ENCODE measurements at regions not wholly inside any gene's neighbourhood (a gene's known extent, or its start where the extent isn't known, plus 50 kb on each side); places are given as distances from the start of the nearest gene placed in this dataset.

DNA sequence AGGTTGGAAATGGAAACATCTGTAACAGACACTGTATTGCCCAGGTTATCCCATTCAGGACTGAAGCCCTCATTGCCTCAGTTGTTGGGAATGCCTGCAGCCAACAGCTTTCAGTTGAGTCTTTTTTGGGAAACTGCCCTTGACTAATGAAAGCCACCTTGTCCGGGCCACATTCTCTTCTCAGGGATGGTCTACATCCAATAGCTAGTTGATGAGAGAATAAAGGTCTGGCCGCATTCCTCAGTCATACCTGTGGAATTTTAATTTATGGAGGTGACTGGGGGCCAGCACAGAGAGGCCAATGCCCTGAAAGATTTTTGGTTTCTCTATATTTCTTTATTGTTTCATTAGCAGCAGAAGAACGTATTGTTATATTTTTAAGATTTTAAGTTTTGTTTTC is 147.6 kb upstream of the MSX1 start:
- H3K14ac ChIP-seq (ENCODE audit: low read length): no peak overlapping the region
- H3K36me3 ChIP-seq (replicated peaks in 1 of 2; ENCODE audit: control insufficient read depth in 2 of 2, insufficient read depth in 2 of 2, low read length in 2 of 2): no peaks in the 10 kb centered on the region
- no peak overlapping the region for H2BK120ac ChIP-seq (ENCODE audit: low read depth, low read length)
- no peak overlapping the region for H3K4me2 ChIP-seq (ENCODE audit: insufficient read depth, low read length, poor library complexity, severe bottlenecking)
- no peak overlapping the region for H3K4me3 ChIP-seq (ENCODE audit: low read length in 2 of 2)
- no peaks in the 10 kb centered on the region for H3K9me3 ChIP-seq (replicated peaks in 1 of 2; ENCODE audit: control insufficient read depth in 2 of 2, insufficient read depth in 1 of 2, low read depth in 1 of 2, low read length in 2 of 2)
- no peak overlapping the region for H4K91ac ChIP-seq (ENCODE audit: low read depth, low read length, poor library complexity)
- H2BK12ac ChIP-seq (ENCODE audit: low read length): no peak overlapping the region
- H3K4ac ChIP-seq (ENCODE audit: low read length): no peak overlapping the region
- no peak overlapping the region for H3K18ac ChIP-seq (ENCODE audit: low read length)
- H3K23ac ChIP-seq (ENCODE audit: low read depth, low read length, poor library complexity): no peak overlapping the region
- H3K27me3 ChIP-seq (ENCODE audit: control insufficient read depth in 3 of 3, insufficient read depth in 3 of 3, low read depth in 1 of 3, low read length in 3 of 3): no peaks in the 10 kb centered on the region
- no peak for DNase-seq (ENCODE audit: low spot score)
- no peak overlapping the region for H4K8ac ChIP-seq (ENCODE audit: low read depth, low read length)
- no peak overlapping the region for H3K27ac ChIP-seq (replicated peaks; ENCODE audit: low read length)
- no peak overlapping the region for H3K9ac ChIP-seq (ENCODE audit: low read depth, low read length, poor library complexity)
- no peak overlapping the region for H2AK5ac ChIP-seq (ENCODE audit: low read depth, low read length)
- H2BK5ac ChIP-seq (ENCODE audit: low read length): no peak overlapping the region
- no peak overlapping the region for H2AFZ ChIP-seq (ENCODE audit: low read length)
- peaks cover 0 to 3% of the 10 kb centered on the region in 2 donors for H3K4me1 ChIP-seq (ENCODE audit: control insufficient read depth in 2 of 2, insufficient read depth in 1 of 2, low read depth in 1 of 2, low read length in 2 of 2)
- H3K79me1 ChIP-seq (ENCODE audit: low read depth, low read length): no peaks in the 10 kb centered on the region
- WGBS, 2 donors (ENCODE audit: extremely low coverage in 2 of 2, insufficient read length in 2 of 2, insufficient replicate concordance in 1 of 2): no CpG with 5 or more reads among the region's 3 CpGs
- H2BK15ac ChIP-seq (ENCODE audit: low read length): no peak overlapping the region

DNA sequence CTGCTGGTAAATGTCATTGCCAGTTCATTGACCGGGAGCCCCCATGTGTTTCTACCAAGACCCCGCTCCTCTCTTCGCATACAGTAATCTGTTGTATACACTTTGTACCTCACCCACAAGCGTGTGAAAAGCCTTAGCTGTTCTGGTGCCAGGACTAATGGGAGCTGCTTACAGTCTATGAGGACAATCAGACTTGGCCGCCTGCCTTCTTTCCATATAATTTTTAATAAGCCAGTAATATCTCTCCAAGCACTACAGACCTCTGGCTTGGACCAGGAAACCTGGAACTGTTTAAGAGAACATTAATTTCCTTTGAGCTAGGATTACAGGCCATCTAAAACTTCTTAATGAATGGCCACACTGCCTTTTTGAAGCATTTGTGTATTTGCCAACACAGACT is 149.7 kb upstream of the MSX1 start:
- Histone ChIP-seq H3K27ac (replicated peaks; ENCODE audit: low read length) (no peak overlapping the region), H2AK5ac (ENCODE audit: low read depth, low read length) (no peak overlapping the region), H3K23ac (ENCODE audit: low read depth, low read length, poor library complexity) (no peak overlapping the region), H2BK120ac (ENCODE audit: low read depth, low read length) (no peak overlapping the region), H2BK5ac (ENCODE audit: low read length) (no peak overlapping the region), H3K4me3 (ENCODE audit: low read length in 2 of 2) (no peak overlapping the region), H3K4ac (ENCODE audit: low read length) (no peak overlapping the region), H3K9me3 (replicated peaks in 1 of 2; ENCODE audit: control insufficient read depth in 2 of 2, insufficient read depth in 1 of 2, low read depth in 1 of 2, low read length in 2 of 2) (no peaks in the 10 kb centered on the region), H2AFZ (ENCODE audit: low read length) (no peak overlapping the region), H3K27me3 (ENCODE audit: control insufficient read depth in 3 of 3, insufficient read depth in 3 of 3, low read depth in 1 of 3, low read length in 3 of 3) (no peaks in the 10 kb centered on the region), H3K4me1 (ENCODE audit: control insufficient read depth in 2 of 2, insufficient read depth in 1 of 2, low read depth in 1 of 2, low read length in 2 of 2) (peaks cover 0 to 3% of the 10 kb centered on the region in 2 donors), H3K79me1 (ENCODE audit: low read depth, low read length) (no peaks in the 10 kb centered on the region), H4K8ac (ENCODE audit: low read depth, low read length) (no peak overlapping the region), H3K18ac (ENCODE audit: low read length) (no peak overlapping the region), H3K36me3 (replicated peaks in 1 of 2; ENCODE audit: control insufficient read depth in 2 of 2, insufficient read depth in 2 of 2, low read length in 2 of 2) (no peaks in the 10 kb centered on the region), H2BK15ac (ENCODE audit: low read length) (no peak overlapping the region), H3K9ac (ENCODE audit: low read depth, low read length, poor library complexity) (no peak overlapping the region), H3K14ac (ENCODE audit: low read length) (no peak overlapping the region), H2BK12ac (ENCODE audit: low read length) (no peak overlapping the region), H4K91ac (ENCODE audit: low read depth, low read length, poor library complexity) (no peak overlapping the region), H3K4me2 (ENCODE audit: insufficient read depth, low read length, poor library complexity, severe bottlenecking) (no peak overlapping the region)
- no CpG with 5 or more reads among the region's 5 CpGs for WGBS, 2 donors (ENCODE audit: extremely low coverage in 2 of 2, insufficient read length in 2 of 2, insufficient replicate concordance in 1 of 2)
- DNase-seq (ENCODE audit: low spot score): no peak

DNA sequence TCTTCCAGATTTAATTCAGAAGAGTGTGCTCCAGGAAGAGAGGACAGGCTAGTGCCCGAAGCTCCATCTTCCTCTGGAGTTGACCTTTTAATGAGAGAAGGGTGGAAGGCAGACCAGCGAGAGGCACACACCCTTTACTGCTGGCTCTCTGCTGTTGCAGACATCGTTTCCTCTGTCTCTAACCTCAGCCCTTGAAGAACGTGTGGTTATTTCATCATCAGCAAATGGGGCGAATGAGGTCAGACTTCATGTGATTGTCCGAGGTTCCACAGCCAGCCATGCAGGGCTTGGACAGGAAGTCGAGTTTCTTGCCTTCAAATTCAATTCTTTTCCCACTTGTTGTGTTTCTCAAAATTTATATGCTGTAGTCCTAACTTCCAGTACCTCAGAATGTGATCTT is 155.2 kb upstream of the MSX1 start:
- Histone ChIP-seq H3K4ac (ENCODE audit: low read length) (no peak overlapping the region), H2BK15ac (ENCODE audit: low read length) (no peak overlapping the region), H3K4me1 (ENCODE audit: control insufficient read depth in 2 of 2, insufficient read depth in 1 of 2, low read depth in 1 of 2, low read length in 2 of 2) (no peaks in the 10 kb centered on the region), H4K91ac (ENCODE audit: low read depth, low read length, poor library complexity) (no peak overlapping the region), H3K18ac (ENCODE audit: low read length) (no peak overlapping the region), H3K14ac (ENCODE audit: low read length) (no peak overlapping the region), H3K4me2 (ENCODE audit: insufficient read depth, low read length, poor library complexity, severe bottlenecking) (no peak overlapping the region), H3K27me3 (ENCODE audit: control insufficient read depth in 3 of 3, insufficient read depth in 3 of 3, low read depth in 1 of 3, low read length in 3 of 3) (no peaks in the 10 kb centered on the region), H2AFZ (ENCODE audit: low read length) (no peak overlapping the region), H2BK120ac (ENCODE audit: low read depth, low read length) (no peak overlapping the region), H3K79me1 (ENCODE audit: low read depth, low read length) (no peaks in the 10 kb centered on the region), H3K9ac (ENCODE audit: low read depth, low read length, poor library complexity) (no peak overlapping the region), H2AK5ac (ENCODE audit: low read depth, low read length) (no peak overlapping the region), H3K23ac (ENCODE audit: low read depth, low read length, poor library complexity) (no peak overlapping the region), H4K8ac (ENCODE audit: low read depth, low read length) (no peak overlapping the region), H3K36me3 (replicated peaks in 1 of 2; ENCODE audit: control insufficient read depth in 2 of 2, insufficient read depth in 2 of 2, low read length in 2 of 2) (no peaks in the 10 kb centered on the region), H2BK12ac (ENCODE audit: low read length) (no peak overlapping the region), H2BK5ac (ENCODE audit: low read length) (no peak overlapping the region), H3K9me3 (replicated peaks in 1 of 2; ENCODE audit: control insufficient read depth in 2 of 2, insufficient read depth in 1 of 2, low read depth in 1 of 2, low read length in 2 of 2) (no peaks in the 10 kb centered on the region), H3K4me3 (ENCODE audit: low read length in 2 of 2) (no peak overlapping the region), H3K27ac (replicated peaks; ENCODE audit: low read length) (no peak overlapping the region)
- no CpG with 5 or more reads among the region's 7 CpGs for WGBS, 2 donors (ENCODE audit: extremely low coverage in 2 of 2, insufficient read length in 2 of 2, insufficient replicate concordance in 1 of 2)
- no peak for DNase-seq (ENCODE audit: low spot score)

DNA sequence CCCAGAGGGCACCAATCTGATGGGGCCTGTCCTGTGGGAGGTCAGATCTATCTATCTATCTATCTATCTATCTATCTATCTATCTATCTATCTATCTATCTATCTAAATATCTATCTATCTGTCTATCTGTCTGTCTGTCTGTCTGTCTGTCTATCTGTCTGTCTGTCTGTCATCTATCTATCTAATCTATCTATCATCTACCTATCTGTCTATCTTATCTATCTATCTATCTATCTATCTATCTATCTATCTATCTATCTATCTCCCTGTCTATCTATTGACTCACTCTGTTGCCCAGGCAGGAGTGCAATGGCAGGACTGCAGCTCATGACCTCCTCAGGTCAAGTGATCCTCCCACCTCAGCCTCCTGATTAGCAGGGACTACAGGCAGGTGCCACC is 155.7 kb upstream of the STX18 start:
- Histone ChIP-seq H3K23ac (ENCODE audit: low read depth, low read length, poor library complexity) (no peak overlapping the region), H3K9ac (ENCODE audit: low read depth, low read length, poor library complexity) (no peak overlapping the region), H4K91ac (ENCODE audit: low read depth, low read length, poor library complexity) (no peak overlapping the region), H2BK15ac (ENCODE audit: low read length) (no peak overlapping the region), H3K4ac (ENCODE audit: low read length) (no peak overlapping the region), H3K18ac (ENCODE audit: low read length) (no peak overlapping the region), H2AK5ac (ENCODE audit: low read depth, low read length) (no peak overlapping the region), H3K14ac (ENCODE audit: low read length) (no peak overlapping the region), H2BK12ac (ENCODE audit: low read length) (no peak overlapping the region), H2BK5ac (ENCODE audit: low read length) (no peak overlapping the region), H3K4me3 (ENCODE audit: low read length in 2 of 2) (no peak overlapping the region), H3K27me3 (ENCODE audit: control insufficient read depth in 3 of 3, insufficient read depth in 3 of 3, low read depth in 1 of 3, low read length in 3 of 3) (peaks cover 0 to 26% (median 0%) of the 10 kb centered on the region in 3 experiments), H4K8ac (ENCODE audit: low read depth, low read length) (no peak overlapping the region), H3K4me1 (ENCODE audit: control insufficient read depth in 2 of 2, insufficient read depth in 1 of 2, low read depth in 1 of 2, low read length in 2 of 2) (peaks cover 2 to 3% of the 10 kb centered on the region in 2 donors), H3K4me2 (ENCODE audit: insufficient read depth, low read length, poor library complexity, severe bottlenecking) (no peak overlapping the region), H3K79me1 (ENCODE audit: low read depth, low read length) (no peaks in the 10 kb centered on the region), H3K9me3 (replicated peaks in 1 of 2; ENCODE audit: control insufficient read depth in 2 of 2, insufficient read depth in 1 of 2, low read depth in 1 of 2, low read length in 2 of 2) (no peaks in the 10 kb centered on the region), H2AFZ (ENCODE audit: low read length) (no peak overlapping the region), H2BK120ac (ENCODE audit: low read depth, low read length) (no peak overlapping the region), H3K27ac (replicated peaks; ENCODE audit: low read length) (no peak overlapping the region), H3K36me3 (replicated peaks in 1 of 2; ENCODE audit: control insufficient read depth in 2 of 2, insufficient read depth in 2 of 2, low read length in 2 of 2) (no peaks in the 10 kb centered on the region)
- DNase-seq (ENCODE audit: low spot score): no peak
